GM23338 (cell line): ENCODE measurements at regions not wholly inside any gene's neighbourhood (a gene's known extent, or its start where the extent isn't known, plus 50 kb on each side); places are given as distances from the start of the nearest gene placed in this dataset. TPM values are rescaled to one million over a fixed set of nuclear protein-coding genes. Genes with fewer than 3 reads are reported as not detected.

Experiments used
- small RNA-seq: library from RNA; depleted of rRNA; stranded (forward); fragments of <200 nt; gene quantifications from one replicate; pipeline ENCODE3, GENCODE V24; 2014; ENCODE audit warnings: low replicate concordance

Small RNA genes in the stretch of these regions (small RNA-seq; reads per million reads assigned to genes)
- not detected for gene RF00019
